Epithelial cell of esophagus (primary cell): ENCODE measurements at regions not wholly inside any gene's neighbourhood (a gene's known extent, or its start where the extent isn't known, plus 50 kb on each side); places are given as distances from the start of the nearest gene placed in this dataset.
A peak's percentile ranks its signal among the peaks of the same experiment; 100 is the strongest.

ENCODE experiments used
- DNase-seq: peaks from one replicate; pipeline ENCODE4 v3.0.0; 2010; ENCODE audit warnings: low read depth
- H3K4me3 ChIP-seq: 2 replicates; pipeline ENCODE4 v1.5.1; 2011; ENCODE audit warnings: mild to moderate bottlenecking, low read length, control low read depth
- CTCF ChIP-seq: IDR thresholded peaks from 2 replicates; pipeline ENCODE4 v1.5.1; 2011; ENCODE audit warnings: low read depth, mild to moderate bottlenecking, low read length, control low read depth, inconsistent platforms; ENCODE audit not compliant: insufficient read depth; ENCODE audit errors: missing control alignments

GRCh38 chr1:147837129-147837963, 65.2 kb upstream of the GJA8 start:
- no peak for TF ChIP-seq CTCF
- peak; percentile 26 for DNase-seq
- no peak overlapping the region for H3K4me3 ChIP-seq

GRCh38 chr1:147837964-147838292, 64.7 kb upstream of the GJA8 start:
- no peak for DNase-seq
- TF ChIP-seq CTCF = no peak
- H3K4me3 ChIP-seq = no peak overlapping the region

GRCh38 chr1:147840909-147841308, 61.7 kb upstream of the GJA8 start:
- no peak for DNase-seq
- TF ChIP-seq CTCF = no peak
- H3K4me3 ChIP-seq = no peak overlapping the region

- H3K4me3 ChIP-seq = no peak overlapping the region
- no peak for DNase-seq
- no peak for TF ChIP-seq CTCF
Measured at GRCh38 chr1:147842578-147842977, 60.0 kb upstream of the GJA8 start.

- DNase-seq = no peak
- TF ChIP-seq CTCF = no peak
- H3K4me3 ChIP-seq = no peak overlapping the region
Measured at GRCh38 chr1:147843486-147843885, 59.1 kb upstream of the GJA8 start.

GRCh38 chr1:147847831-147848230, 54.8 kb upstream of the GJA8 start:
- H3K4me3 ChIP-seq = no peak overlapping the region
- no peak for TF ChIP-seq CTCF
- DNase-seq = no peak
